GM18520 (cell line): ENCODE measurements at regions not wholly inside any gene's neighbourhood (a gene's known extent, or its start where the extent isn't known, plus 50 kb on each side); places are given as distances from the start of the nearest gene placed in this dataset.

Source experiments
- ATAC-seq: cut with Tn5 transposase; IDR thresholded peaks from one replicate; pipeline ENCODE4 v1.9.1; 2021; ENCODE audit not compliant: unreplicated experiment

DNA sequence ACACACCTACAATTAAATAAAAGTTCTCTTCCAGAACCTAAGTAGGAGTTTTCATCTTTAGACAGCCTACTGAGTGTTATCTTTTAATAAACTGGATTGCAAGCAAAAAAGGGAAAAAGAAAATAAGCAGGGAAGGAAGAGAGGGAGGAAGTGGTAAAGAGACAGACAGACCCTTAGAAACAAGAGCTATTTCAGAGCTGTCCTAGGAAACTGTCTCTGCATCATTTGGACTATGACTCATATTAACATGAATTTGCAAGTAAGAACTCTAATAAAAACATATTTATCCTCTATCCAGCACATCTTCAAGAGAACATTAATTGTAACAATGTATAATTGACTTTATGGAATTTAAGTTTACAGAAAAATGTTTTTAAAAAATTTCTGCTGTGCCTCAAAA, 438.8 kb upstream of the USP15 start:
- no peak for ATAC-seq

- no peak for ATAC-seq
These were observed 437.1 kb upstream of the USP15 start for GRCh38 chr12:61823102-61823501.

GRCh38 chr12:61846765-61847164, 413.4 kb upstream of the USP15 start:
- ATAC-seq = no peak

DNA sequence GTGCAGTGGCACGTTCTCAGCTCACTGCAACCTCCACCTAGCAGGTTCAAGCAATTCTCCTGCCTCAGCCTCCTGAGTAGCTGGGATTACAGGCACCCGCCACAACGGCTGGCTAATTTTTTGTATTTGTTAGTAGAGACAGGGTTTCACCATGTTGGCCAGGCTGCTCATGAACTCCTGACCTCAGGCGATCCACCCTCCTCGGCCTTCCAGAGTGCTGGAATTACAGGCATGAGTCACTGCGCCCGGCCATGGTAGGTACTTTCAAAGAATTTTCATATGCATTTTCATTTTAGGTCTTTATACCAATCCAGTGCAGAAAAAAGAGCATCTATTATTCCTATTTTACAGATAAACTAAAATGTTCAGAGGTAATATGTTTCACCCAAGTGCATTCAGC, 411.3 kb upstream of the USP15 start:
- no peak for ATAC-seq

GRCh38 chr12:61853945-61854344, 406.3 kb upstream of the USP15 start:
- ATAC-seq = no peak

DNA sequence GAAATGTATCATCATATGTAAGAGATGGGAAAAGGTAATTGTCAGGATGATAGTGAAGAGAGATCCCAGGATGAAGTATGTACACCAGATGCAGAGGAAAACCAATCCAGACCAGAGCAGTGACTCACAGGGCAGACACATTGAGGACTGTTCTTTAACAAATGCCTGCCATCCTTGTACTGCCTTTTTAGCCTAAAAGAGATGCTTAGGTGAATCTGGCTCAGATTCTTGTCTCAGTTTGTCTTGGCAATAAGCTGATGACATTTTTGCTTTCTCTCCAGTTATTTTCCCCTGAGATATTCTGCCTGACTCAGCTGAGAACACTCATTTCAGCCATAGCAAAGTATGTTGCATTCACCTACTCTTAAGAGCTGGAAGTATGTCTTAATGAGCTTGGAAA, 405.3 kb upstream of the USP15 start:
- no peak for ATAC-seq

DNA sequence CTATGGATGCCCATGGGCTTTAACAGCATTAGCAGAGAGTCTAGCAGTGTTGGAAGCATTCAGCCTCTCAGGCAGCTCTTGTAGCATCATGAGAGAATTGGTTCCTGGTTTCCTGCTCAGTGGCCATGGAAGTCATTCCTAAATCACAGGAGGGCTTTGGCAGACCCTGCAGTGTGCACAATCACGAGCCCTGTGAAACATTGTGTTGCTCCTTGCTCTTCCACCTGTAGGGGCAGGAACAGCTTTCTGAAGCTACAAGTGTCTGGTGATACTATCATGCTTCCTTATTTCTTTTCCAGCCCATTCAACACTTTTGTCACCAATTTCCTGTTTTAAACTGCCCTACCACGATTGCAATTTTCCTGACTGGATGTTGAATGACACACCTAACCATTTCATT, 402.2 kb upstream of the USP15 start:
- no peak for ATAC-seq

GRCh38 chr12:61860451-61860850, 399.8 kb upstream of the USP15 start:
- ATAC-seq = no peak

DNA sequence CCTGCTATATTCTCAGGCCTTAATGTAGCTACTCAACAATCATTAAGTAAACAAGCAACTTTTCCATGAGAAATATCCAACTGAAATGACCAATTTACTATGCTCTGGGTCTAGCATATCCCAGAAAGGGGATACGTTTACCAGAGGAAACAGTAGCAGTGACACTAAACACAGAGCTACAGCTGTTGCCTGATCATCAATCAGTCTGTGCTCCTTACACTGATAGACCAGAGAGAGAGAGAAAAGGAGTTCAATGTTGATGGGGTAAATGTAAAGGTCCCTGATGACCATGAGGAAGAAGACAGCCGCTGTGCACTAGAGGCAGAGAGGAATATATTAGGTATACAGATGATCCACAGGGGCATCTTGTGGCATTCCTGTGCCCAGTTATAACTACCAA, 397.2 kb upstream of the USP15 start:
- ATAC-seq = no peak

GRCh38 chr12:61863811-61864210, 396.4 kb upstream of the USP15 start:
- no peak for ATAC-seq

DNA sequence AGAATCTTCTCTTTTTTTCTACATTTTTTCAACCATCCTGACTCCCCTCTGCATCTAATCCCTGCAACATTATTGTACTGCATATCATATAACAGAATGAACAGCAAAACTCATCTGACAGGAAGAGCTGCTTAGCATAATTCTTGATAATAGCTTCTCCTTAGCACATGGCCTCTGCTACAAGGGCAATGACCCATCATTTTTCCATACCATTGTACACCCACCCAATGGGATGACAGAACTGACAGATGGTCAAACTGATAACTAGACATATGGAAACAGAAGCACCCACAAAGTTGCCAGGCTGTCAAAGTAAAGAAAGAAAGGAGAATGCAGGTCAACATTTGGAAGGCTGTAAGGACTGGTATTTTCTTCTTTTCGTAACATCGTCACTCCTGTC, 390.4 kb upstream of the USP15 start:
- ATAC-seq = no peak

GRCh38 chr12:61870658-61871484, 389.3 kb upstream of the USP15 start:
- ATAC-seq = no peak

GRCh38 chr12:61871485-61871810, 388.8 kb upstream of the USP15 start:
- no peak for ATAC-seq

- ATAC-seq = no peak
These were observed 381.0 kb upstream of the USP15 start for GRCh38 chr12:61879229-61879628.

GRCh38 chr12:61880186-61880585, 380.0 kb upstream of the USP15 start:
- ATAC-seq = no peak

- ATAC-seq = no peak
These were observed 368.6 kb upstream of the USP15 start for GRCh38 chr12:61891632-61892031.

DNA sequence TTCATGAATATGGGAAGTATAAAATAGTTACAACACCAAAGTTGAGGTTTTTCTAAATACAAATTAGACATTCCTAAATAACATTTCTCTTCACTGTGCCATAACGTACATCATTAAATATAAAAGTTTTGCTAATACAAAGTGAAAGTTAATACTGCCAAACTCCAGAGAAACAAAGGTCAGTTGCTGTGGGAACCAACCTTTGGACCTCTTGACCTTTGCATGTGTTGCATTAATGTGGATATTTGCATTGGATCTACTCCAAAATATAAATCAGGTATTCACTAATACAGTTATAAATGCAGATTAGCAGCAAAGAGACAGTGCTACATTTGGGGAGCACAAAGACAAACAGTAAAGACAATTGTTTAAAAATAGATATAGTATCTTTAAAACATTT, 366.0 kb upstream of the USP15 start:
- ATAC-seq = no peak

- no peak for ATAC-seq
These were observed 363.8 kb upstream of the USP15 start for GRCh38 chr12:61896436-61896835.

- no peak for ATAC-seq
These were observed 357.8 kb upstream of the USP15 start for GRCh38 chr12:61902403-61902802.

DNA sequence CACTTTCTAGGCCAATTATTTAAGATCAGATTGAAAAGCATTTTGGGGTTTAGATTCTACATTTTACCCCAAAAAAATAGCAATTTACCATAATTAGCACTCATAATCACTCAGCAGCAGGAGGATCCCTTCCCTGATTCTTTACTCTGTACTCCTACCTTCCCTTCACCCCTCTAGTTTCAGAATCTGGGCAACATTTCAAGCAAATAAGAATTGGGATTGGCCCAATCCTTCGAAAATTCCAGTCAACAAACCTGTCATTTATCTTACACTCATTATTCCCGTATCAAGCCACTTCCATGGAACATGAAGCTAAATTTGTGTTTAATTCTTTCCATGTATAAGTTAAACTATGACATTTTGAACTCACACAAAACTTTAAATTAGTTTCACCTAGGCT, 349.1 kb upstream of the USP15 start:
- ATAC-seq = no peak

GRCh38 chr12:61915420-61915819, 344.8 kb upstream of the USP15 start:
- ATAC-seq = no peak

GRCh38 chr12:61916831-61917230, 343.4 kb upstream of the USP15 start:
- no peak for ATAC-seq

DNA sequence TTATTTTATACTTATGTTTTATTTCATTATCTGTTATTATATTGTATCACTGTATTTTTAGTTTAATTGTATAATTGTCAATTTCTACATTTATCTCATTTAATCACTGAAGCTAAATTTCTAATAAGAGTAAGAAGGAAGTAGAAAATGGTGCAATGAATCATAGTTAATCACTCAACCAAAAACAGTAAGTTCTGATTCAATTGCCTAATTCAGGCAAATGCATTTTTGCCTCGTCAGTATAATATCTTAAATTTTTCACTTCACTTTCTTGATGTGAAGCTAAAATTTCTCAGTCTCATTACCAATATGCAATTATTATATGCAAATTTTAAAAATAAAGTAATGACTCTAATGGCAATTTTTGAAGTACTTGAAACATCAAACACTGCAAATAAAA, 340.5 kb upstream of the USP15 start:
- ATAC-seq = no peak
